ENCODE measurements at regions not wholly inside any gene's neighbourhood (a gene's known extent, or its start where the extent isn't known, plus 50 kb on each side); places are given as distances from the start of the nearest gene placed in this dataset.

GRCh38 chr5:122608222-122608621 is 166.7 kb upstream of the SNX2 start:
- no peaks in the 10 kb centered on the region for H3K36me3 ChIP-seq (ENCODE audit: control insufficient read depth in 2 of 2, extremely low read depth in 1 of 2, insufficient read depth in 2 of 2, low read length in 2 of 2)
- H4K20me1 ChIP-seq (replicated peaks; ENCODE audit: control insufficient read depth, extremely low read depth, insufficient read depth, low read length): no peaks in the 10 kb centered on the region
- H2AFZ ChIP-seq (ENCODE audit: low read depth, low read length): no peak overlapping the region
- intact Hi-C loops (cut with micrococcal nuclease): no loop called here
- POLR2A ChIA-PET: no interaction called here
- H3K27me3 ChIP-seq (ENCODE audit: control insufficient read depth in 2 of 2, insufficient read depth in 2 of 2, low read length in 2 of 2): no peaks in the 10 kb centered on the region
- TF ChIP-seq JUN (IDR thresholded peaks at IDR 0.05; ENCODE audit: borderline replicate concordance, insufficient read depth, insufficient read length, low read depth): no peak
- no peak for TF ChIP-seq CTCF (IDR thresholded peaks at IDR 0.05; ENCODE audit: extremely low read depth in 1 of 2, insufficient read depth in 1 of 2, low read depth in 1 of 2, low read length in 2 of 2)
- no peak for TF ChIP-seq GATA2 (IDR thresholded peaks at IDR 0.05; ENCODE audit: insufficient read depth, insufficient read length, low read depth, low read length)
- no peak for TF ChIP-seq MYC (IDR thresholded peaks at IDR 0.05; ENCODE audit: low read depth, low read length)
- TF ChIP-seq MAX (IDR thresholded peaks at IDR 0.05; ENCODE audit: insufficient read depth, insufficient read length): no peak
- no peak for TF ChIP-seq EZH2 (IDR thresholded peaks at IDR 0.05; ENCODE audit: borderline replicate concordance, low read depth, low read length, severe bottlenecking)
- no peak for TF ChIP-seq POLR2A (IDR thresholded peaks at IDR 0.05; ENCODE audit: low read depth, low read length)
- TF ChIP-seq POLR2AphosphoS5 (IDR thresholded peaks at IDR 0.05; ENCODE audit: insufficient read depth, low read depth, low read length): no peak
- TF ChIP-seq FOS (IDR thresholded peaks at IDR 0.05; ENCODE audit: borderline replicate concordance, insufficient read depth, low read length): no peak
- H3K79me2 ChIP-seq (ENCODE audit: control insufficient read depth, insufficient read depth, low read length): no peaks in the 10 kb centered on the region
- no TSS peak for BruUV-seq (replicated peaks)
- no peak overlapping the region for H3K4me3 ChIP-seq (replicated peaks in 1 of 3; ENCODE audit: insufficient read depth in 1 of 3, low read depth in 1 of 3, low read length in 3 of 3)
- H3K9ac ChIP-seq (replicated peaks; ENCODE audit: extremely low read depth, insufficient read depth, low read length): no peak overlapping the region
- no peak overlapping the region for H3K27ac ChIP-seq (ENCODE audit: insufficient read depth, low read depth, low read length)
- H3K9me3 ChIP-seq (replicated peaks; ENCODE audit: control insufficient read depth, insufficient read depth, low read length): no peaks in the 10 kb centered on the region
- FAIRE-seq: no peak
- H3K4me2 ChIP-seq (ENCODE audit: insufficient read depth, low read length): no peak overlapping the region
- H3K4me1 ChIP-seq (ENCODE audit: control insufficient read depth, extremely low read depth, insufficient read depth, low read length): no peaks in the 10 kb centered on the region
- no peak for DNase-seq (ENCODE audit: low read depth, low spot score)
- dilution Hi-C loops (cut with MboI; ENCODE audit: extremely low pct_ligation_motif_present, low sequenced_read_pairs): no loop called here
- H3K9me1 ChIP-seq (replicated peaks; ENCODE audit: control insufficient read depth, extremely low read depth, insufficient read depth, low read length): no peaks in the 10 kb centered on the region
- CTCF ChIA-PET: no interaction called here
